Breast epithelium (tissue), 3 donors: ENCODE measurements at regions not wholly inside any gene's neighbourhood (a gene's known extent, or its start where the extent isn't known, plus 50 kb on each side); places are given as distances from the start of the nearest gene placed in this dataset.

Experiments
- POLR2A ChIP-seq: fragments of 450-650 bp; IDR thresholded peaks from one replicate; pipeline ENCODE4 v1.6.1; 2016; ENCODE audit warnings: antibody characterized with exemption, mild to moderate bottlenecking, moderate library complexity
- TF ChIP-seq, protein P1 (sequence below), 3 donors: fragments of 450-650 bp; IDR thresholded peaks; one replicate each; pipeline ENCODE4 v1.5.1; 2016 to 2017; ENCODE audit warnings: antibody characterized with exemption in 3 of 3, mild to moderate bottlenecking in 3 of 3, moderate library complexity in 3 of 3

DNA sequence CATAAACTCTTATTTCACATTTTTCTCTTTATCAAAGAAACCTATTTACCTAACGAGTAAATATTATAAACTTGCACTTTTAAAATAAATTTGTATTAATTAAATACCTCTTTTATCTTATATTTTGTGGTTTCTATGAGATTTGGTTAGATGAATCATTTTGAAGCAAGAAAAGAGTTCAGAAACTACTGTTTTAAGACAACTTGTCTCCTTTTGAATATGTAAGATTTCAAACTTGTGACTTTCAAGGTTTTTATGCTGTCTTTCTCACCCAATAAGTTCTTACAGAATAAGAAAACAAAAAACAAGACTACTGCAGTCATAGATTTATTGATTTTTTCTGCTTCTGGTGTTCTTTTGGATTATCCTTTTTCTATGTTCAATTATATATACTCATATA lies 339.0 kb downstream of the SNAPC1 start:
- no peak for TF ChIP-seq POLR2A
- TF ChIP-seq, protein P1, sequence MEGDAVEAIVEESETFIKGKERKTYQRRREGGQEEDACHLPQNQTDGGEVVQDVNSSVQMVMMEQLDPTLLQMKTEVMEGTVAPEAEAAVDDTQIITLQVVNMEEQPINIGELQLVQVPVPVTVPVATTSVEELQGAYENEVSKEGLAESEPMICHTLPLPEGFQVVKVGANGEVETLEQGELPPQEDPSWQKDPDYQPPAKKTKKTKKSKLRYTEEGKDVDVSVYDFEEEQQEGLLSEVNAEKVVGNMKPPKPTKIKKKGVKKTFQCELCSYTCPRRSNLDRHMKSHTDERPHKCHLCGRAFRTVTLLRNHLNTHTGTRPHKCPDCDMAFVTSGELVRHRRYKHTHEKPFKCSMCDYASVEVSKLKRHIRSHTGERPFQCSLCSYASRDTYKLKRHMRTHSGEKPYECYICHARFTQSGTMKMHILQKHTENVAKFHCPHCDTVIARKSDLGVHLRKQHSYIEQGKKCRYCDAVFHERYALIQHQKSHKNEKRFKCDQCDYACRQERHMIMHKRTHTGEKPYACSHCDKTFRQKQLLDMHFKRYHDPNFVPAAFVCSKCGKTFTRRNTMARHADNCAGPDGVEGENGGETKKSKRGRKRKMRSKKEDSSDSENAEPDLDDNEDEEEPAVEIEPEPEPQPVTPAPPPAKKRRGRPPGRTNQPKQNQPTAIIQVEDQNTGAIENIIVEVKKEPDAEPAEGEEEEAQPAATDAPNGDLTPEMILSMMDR (IDR thresholded peaks at IDR 0.05) = no peak
